ENCODE measurements at regions not wholly inside any gene's neighbourhood (a gene's known extent, or its start where the extent isn't known, plus 50 kb on each side); places are given as distances from the start of the nearest gene placed in this dataset.

GRCh38 chr3:42019953-42020260 is 58.0 kb upstream of the ULK4 start:
- Mint-ChIP-seq H3K27ac (peak overlapping the region; percentile 38), H3K4me3 (no peak overlapping the region), H3K9me3 (no peaks in the 10 kb centered on the region), H3K4me1 (peaks cover 94% of the 10 kb centered on the region), H3K27me3 (no peaks in the 10 kb centered on the region), H3K36me3 (peaks cover 16% of the 10 kb centered on the region)
- ATAC-seq: no peak

DNA sequence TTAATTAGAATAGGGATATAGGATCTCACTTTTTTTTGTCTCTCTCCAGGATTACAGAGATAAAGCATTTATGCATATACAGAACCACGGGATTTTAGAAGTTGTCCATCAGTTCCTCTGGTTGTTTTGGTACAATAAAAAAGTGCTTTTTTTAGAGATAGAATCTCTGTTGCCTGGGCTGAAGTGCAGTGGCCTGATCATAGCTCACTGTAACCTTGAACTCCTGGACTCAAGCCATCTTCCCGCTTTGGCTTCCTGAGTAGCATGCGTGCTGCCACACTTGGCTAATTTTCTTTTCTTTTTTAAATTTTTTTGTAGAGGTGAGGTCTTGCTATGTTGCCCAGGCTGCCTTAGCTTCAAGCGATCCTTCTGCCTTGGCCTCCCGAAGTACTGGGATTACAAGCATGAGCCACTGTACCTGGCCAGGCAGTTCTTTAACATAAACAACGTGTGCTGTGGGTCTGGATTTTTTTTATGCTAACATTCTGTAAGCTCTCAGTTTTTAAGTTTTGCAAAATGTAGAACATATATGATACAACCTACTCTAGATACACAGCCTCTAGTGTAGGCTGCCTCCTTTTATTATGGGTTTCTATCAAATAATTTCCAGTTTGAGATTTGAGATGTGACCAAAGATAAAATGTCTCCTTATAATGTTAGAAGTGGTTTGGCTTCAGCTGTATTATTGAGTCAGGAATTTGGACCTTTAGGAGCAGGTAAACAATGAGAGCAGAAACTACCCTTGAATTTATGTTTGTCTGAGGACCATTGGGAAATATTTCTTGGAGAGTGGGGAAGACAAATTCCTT is 57.4 kb upstream of the ULK4 start:
- H3K27me3 Mint-ChIP-seq: no peaks in the 10 kb centered on the region
- H3K4me1 Mint-ChIP-seq: peaks cover 95% of the 10 kb centered on the region
- H3K4me3 Mint-ChIP-seq: no peak overlapping the region
- peak overlapping the region; percentile 38 for H3K27ac Mint-ChIP-seq
- no peaks in the 10 kb centered on the region for H3K9me3 Mint-ChIP-seq
- H3K36me3 Mint-ChIP-seq: peaks cover 22% of the 10 kb centered on the region
- ATAC-seq: no peak

DNA sequence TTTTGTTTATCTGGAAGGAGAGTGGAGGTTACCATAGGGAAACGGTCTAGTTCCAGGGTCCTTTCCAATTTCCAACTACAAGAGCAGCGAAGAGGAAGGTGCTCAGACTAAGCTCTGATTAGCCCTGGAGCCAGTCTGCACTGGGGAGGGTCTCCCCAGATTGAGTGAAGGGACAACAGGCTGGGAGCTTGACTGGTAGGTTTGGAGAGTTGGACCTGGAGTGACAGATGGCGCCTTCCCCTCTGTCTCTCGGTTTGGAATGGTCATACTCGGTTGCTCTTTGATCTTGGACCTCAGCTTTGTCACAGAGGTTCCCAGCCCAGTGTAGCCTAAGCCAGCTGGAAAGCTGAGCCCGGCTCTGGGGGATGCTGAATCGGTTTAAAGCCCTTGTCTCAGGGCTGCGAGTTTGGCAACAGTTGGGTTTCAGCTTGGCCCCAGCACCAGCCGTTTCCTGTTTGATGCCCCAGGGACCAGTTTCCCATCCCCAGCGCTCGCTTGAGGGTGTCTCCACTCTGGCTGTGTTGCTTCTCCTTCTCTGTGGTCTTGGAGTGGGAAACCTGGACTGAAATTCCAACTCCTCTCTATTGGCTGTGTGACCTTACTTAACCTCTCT is 53.1 kb upstream of the ULK4 start:
- peaks cover 18% of the 10 kb centered on the region for H3K36me3 Mint-ChIP-seq
- no peaks in the 10 kb centered on the region for H3K27me3 Mint-ChIP-seq
- ATAC-seq: no peak
- H3K4me3 Mint-ChIP-seq: peak overlapping the region; percentile 96
- peaks cover 74% of the 10 kb centered on the region for H3K4me1 Mint-ChIP-seq
- H3K9me3 Mint-ChIP-seq: no peaks in the 10 kb centered on the region
- H3K27ac Mint-ChIP-seq: peak overlapping the region; percentile 96

DNA sequence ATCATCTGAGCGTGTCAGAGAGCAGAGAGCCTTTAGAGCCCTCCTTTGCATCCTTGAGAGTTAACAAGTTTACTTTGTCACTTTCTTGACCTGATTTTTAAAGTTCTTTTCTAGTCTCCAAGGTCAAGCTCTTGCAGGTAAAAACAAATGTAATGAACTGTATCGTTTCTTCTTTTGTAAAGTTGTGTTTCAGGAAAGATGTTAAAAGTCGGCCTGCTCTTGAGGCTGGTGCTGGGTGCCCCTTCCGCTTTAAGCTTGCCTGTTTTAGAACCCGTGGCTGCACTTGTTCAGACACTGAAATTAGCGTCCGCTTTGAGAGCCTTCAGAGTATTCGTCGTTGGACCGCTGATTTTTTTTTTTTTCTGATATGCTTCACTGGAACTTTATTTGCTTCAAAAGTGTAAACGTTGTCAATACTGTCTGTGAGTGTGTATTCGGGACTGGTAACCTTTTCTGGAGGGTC is 52.6 kb upstream of the ULK4 start:
- H3K4me1 Mint-ChIP-seq: peaks cover 70% of the 10 kb centered on the region
- no peaks in the 10 kb centered on the region for H3K27me3 Mint-ChIP-seq
- H3K4me3 Mint-ChIP-seq: peak overlapping the region; percentile 96
- H3K27ac Mint-ChIP-seq: peak overlapping the region; percentile 96
- H3K9me3 Mint-ChIP-seq: no peaks in the 10 kb centered on the region
- H3K36me3 Mint-ChIP-seq: peaks cover 13% of the 10 kb centered on the region
- no peak for ATAC-seq

- Mint-ChIP-seq H3K27me3 (no peaks in the 10 kb centered on the region), H3K4me1 (peaks cover 64% of the 10 kb centered on the region), H3K36me3 (peaks cover 11% of the 10 kb centered on the region), H3K9me3 (no peaks in the 10 kb centered on the region), H3K27ac (peak overlapping the region; percentile 96), H3K4me3 (peak overlapping the region; percentile 96)
- ATAC-seq: peak; percentile 3
These were observed 52.0 kb upstream of the ULK4 start for GRCh38 chr3:42013691-42014457.

DNA sequence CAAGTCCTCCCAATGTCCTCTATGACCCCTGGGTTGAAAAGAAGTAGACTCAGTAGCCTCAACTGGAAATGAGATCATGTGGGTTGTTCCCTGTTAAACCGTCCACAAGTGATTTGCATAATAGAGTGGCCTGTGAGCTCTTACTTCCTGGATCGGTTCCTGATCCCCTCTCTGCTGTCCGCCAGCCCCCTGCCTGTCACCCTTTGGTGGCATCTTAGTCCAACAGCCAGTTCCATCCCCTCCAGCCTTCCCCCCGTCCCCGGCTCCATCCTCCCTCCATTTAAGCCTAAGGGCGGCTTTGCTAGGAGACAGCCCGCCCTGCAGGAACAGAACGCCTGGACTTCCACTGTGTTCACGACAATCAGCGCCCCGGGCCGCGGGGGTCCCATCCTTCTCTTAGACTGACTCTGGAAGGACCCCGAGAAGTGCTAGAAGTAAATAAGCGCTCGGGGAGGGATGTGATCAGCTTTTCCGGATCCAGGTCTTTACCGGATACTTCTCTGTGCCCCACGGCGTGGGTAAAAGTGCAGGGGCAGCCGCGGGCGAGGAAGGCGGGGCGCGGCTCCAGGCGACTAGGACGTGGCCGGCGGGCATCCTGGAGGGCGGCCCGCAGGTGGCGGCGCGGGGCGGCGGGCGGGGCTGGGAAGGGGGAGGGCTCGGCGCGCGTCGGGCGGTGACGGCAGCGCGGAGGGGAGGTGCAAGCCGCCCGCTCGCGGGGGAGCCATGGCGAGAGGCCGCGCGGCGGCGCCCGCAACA is 51.2 kb upstream of the ULK4 start:
- peak; percentile 91 for ATAC-seq
- peaks cover 66% of the 10 kb centered on the region for H3K4me1 Mint-ChIP-seq
- peak overlapping the region; percentile 96 for H3K27ac Mint-ChIP-seq
- no peaks in the 10 kb centered on the region for H3K9me3 Mint-ChIP-seq
- peak overlapping the region; percentile 90 for H3K4me3 Mint-ChIP-seq
- H3K27me3 Mint-ChIP-seq: no peaks in the 10 kb centered on the region
- peaks cover 11% of the 10 kb centered on the region for H3K36me3 Mint-ChIP-seq

GRCh38 chr3:42012383-42012934 is 50.6 kb upstream of the ULK4 start:
- Mint-ChIP-seq H3K36me3 (peaks cover 11% of the 10 kb centered on the region), H3K27ac (peak overlapping the region; percentile 96), H3K27me3 (no peaks in the 10 kb centered on the region), H3K4me3 (peak overlapping the region; percentile 90), H3K4me1 (peaks cover 66% of the 10 kb centered on the region), H3K9me3 (no peaks in the 10 kb centered on the region)
- ATAC-seq: peak; percentile 59
